ENCODE measurements at regions not wholly inside any gene's neighbourhood (a gene's known extent, or its start where the extent isn't known, plus 50 kb on each side); places are given as distances from the start of the nearest gene placed in this dataset.
A peak's percentile ranks its signal among the peaks of the same experiment; 100 is the strongest.

DNA sequence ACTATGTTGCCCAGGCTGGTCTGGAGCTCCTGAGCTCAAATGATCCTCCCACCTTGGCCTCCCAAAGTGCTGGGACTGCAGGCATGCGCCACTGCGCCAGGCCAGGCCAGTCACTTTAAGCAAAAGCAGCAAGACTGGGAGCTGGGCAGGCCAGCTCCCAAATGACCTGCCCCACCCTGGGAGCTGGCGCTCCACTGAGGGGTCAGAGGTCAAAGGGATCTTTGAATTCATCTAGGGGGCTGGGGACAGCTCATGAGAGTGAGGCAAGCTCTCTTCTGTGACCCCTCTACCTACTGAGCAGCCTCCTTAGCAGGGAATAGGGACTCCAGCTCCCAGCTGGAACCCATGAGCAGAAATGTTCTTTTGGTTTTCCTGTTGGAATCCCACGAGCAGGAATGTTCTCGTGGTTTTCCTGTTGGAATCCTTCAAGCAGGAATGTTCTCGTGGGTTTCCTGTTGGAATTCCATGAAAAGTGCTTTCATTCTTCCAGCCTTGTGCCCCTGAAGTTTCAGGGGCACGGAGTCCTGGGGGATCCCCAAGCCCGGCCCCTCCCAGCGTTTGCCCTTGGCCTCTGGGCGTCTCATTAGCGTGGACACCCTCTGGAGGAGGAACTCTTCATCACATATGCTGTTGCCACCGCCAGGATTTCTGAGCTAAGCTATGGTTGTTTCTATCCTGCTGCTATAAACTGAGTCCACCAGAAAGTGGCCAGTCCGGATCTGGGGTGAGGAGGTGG, 162.0 kb upstream of the HAAO start (continued):
- TF ChIP-seq, protein P1, sequence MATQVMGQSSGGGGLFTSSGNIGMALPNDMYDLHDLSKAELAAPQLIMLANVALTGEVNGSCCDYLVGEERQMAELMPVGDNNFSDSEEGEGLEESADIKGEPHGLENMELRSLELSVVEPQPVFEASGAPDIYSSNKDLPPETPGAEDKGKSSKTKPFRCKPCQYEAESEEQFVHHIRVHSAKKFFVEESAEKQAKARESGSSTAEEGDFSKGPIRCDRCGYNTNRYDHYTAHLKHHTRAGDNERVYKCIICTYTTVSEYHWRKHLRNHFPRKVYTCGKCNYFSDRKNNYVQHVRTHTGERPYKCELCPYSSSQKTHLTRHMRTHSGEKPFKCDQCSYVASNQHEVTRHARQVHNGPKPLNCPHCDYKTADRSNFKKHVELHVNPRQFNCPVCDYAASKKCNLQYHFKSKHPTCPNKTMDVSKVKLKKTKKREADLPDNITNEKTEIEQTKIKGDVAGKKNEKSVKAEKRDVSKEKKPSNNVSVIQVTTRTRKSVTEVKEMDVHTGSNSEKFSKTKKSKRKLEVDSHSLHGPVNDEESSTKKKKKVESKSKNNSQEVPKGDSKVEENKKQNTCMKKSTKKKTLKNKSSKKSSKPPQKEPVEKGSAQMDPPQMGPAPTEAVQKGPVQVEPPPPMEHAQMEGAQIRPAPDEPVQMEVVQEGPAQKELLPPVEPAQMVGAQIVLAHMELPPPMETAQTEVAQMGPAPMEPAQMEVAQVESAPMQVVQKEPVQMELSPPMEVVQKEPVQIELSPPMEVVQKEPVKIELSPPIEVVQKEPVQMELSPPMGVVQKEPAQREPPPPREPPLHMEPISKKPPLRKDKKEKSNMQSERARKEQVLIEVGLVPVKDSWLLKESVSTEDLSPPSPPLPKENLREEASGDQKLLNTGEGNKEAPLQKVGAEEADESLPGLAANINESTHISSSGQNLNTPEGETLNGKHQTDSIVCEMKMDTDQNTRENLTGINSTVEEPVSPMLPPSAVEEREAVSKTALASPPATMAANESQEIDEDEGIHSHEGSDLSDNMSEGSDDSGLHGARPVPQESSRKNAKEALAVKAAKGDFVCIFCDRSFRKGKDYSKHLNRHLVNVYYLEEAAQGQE (IDR thresholded peaks at IDR 0.05; ENCODE audit: unreplicated experiment): no peak
- TF ChIP-seq, protein P2, sequence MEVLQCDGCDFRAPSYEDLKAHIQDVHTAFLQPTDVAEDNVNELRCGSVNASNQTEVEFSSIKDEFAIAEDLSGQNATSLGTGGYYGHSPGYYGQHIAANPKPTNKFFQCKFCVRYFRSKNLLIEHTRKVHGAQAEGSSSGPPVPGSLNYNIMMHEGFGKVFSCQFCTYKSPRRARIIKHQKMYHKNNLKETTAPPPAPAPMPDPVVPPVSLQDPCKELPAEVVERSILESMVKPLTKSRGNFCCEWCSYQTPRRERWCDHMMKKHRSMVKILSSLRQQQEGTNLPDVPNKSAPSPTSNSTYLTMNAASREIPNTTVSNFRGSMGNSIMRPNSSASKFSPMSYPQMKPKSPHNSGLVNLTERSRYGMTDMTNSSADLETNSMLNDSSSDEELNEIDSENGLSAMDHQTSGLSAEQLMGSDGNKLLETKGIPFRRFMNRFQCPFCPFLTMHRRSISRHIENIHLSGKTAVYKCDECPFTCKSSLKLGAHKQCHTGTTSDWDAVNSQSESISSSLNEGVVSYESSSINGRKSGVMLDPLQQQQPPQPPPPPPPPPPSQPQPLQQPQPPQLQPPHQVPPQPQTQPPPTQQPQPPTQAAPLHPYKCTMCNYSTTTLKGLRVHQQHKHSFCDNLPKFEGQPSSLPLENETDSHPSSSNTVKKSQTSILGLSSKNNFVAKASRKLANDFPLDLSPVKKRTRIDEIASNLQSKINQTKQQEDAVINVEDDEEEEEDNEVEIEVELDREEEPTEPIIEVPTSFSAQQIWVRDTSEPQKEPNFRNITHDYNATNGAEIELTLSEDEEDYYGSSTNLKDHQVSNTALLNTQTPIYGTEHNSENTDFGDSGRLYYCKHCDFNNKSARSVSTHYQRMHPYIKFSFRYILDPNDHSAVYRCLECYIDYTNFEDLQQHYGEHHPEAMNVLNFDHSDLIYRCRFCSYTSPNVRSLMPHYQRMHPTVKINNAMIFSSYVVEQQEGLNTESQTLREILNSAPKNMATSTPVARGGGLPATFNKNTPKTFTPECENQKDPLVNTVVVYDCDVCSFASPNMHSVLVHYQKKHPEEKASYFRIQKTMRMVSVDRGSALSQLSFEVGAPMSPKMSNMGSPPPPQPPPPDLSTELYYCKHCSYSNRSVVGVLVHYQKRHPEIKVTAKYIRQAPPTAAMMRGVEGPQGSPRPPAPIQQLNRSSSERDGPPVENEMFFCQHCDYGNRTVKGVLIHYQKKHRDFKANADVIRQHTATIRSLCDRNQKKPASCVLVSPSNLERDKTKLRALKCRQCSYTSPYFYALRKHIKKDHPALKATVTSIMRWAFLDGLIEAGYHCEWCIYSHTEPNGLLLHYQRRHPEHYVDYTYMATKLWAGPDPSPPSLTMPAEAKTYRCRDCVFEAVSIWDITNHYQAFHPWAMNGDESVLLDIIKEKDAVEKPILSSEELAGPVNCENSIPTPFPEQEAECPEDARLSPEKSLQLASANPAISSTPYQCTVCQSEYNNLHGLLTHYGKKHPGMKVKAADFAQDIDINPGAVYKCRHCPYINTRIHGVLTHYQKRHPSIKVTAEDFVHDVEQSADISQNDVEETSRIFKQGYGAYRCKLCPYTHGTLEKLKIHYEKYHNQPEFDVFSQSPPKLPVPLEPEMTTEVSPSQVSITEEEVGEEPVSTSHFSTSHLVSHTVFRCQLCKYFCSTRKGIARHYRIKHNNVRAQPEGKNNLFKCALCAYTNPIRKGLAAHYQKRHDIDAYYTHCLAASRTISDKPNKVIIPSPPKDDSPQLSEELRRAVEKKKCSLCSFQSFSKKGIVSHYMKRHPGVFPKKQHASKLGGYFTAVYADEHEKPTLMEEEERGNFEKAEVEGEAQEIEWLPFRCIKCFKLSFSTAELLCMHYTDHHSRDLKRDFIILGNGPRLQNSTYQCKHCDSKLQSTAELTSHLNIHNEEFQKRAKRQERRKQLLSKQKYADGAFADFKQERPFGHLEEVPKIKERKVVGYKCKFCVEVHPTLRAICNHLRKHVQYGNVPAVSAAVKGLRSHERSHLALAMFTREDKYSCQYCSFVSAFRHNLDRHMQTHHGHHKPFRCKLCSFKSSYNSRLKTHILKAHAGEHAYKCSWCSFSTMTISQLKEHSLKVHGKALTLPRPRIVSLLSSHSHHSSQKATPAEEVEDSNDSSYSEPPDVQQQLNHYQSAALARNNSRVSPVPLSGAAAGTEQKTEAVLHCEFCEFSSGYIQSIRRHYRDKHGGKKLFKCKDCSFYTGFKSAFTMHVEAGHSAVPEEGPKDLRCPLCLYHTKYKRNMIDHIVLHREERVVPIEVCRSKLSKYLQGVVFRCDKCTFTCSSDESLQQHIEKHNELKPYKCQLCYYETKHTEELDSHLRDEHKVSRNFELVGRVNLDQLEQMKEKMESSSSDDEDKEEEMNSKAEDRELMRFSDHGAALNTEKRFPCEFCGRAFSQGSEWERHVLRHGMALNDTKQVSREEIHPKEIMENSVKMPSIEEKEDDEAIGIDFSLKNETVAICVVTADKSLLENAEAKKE (CRISPR knock-in tag; IDR thresholded peaks at IDR 0.05): no peak
- TF ChIP-seq ZNF114 (CRISPR knock-in tag; IDR thresholded peaks at IDR 0.05): no peak
- TF ChIP-seq POLR2AphosphoS5 (IDR thresholded peaks at IDR 0.05; ENCODE audit: low read depth): no peak

DNA sequence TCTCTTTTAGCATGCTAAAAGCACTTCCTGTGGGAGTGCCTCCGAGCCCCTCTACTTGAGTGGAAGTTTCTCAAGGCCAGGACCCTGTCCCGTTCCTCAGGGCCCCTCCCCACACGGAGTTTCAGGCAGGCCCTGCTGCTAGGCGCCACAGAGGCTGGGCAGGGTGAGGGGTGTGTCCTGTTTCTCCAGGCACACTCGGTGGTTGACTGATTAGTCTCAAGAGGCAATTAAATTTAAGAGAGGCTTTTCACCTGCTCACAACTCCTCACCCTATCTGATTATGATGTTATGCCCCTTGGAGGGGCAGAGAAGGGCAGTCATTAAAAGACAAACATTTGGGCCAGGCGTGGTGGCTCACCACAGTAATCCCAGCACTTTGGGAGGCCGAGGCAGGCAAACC, 160.8 kb upstream of the HAAO start:
- H3K4me1 ChIP-seq (ENCODE audit: insufficient read depth): peaks cover 22% of the 10 kb centered on the region
- no peak overlapping the region for H3K4me3 Mint-ChIP-seq
- no peak overlapping the region for H3K27ac ChIP-seq (ENCODE audit: low read depth)
- no peak overlapping the region for H3K4me3 ChIP-seq
- no peaks in the 10 kb centered on the region for H3K36me3 ChIP-seq (ENCODE audit: insufficient read depth)
- no peaks in the 10 kb centered on the region for H4K20me1 ChIP-seq (replicated peaks; ENCODE audit: insufficient read depth)
- no peaks in the 10 kb centered on the region; the same call in 1 of the 2 replicates for H3K9me2 ChIP-seq (ENCODE audit: insufficient read depth)
- H3K4me2 ChIP-seq: no peak overlapping the region
- DNase-seq (ENCODE audit: low spot score) (no peak), ATAC-seq (no peak; the same call in 2 of the 3 replicates)
- H3K79me2 ChIP-seq (replicated peaks; ENCODE audit: insufficient read depth): no peaks in the 10 kb centered on the region
- H3K9me3 Mint-ChIP-seq: peaks cover 4% of the 10 kb centered on the region; the same call in 1 of the 3 replicates
- peaks cover 3% of the 10 kb centered on the region; the same call in 1 of the 3 replicates for H3K36me3 Mint-ChIP-seq (ENCODE audit: low read depth)
- no peaks in the 10 kb centered on the region for H3F3A ChIP-seq (replicated peaks; ENCODE audit: low read depth)
- H3K4me1 Mint-ChIP-seq: peaks cover 26% of the 10 kb centered on the region
- H3K27me3 Mint-ChIP-seq (ENCODE audit: insufficient read depth, low read depth, poor library complexity): peaks cover 15% of the 10 kb centered on the region
- H3K27me3 ChIP-seq (ENCODE audit: insufficient read depth): no peaks in the 10 kb centered on the region
- no peak overlapping the region for H3K27ac Mint-ChIP-seq
- peak overlapping the region; percentile 69 for H2AFZ ChIP-seq
- TF ChIP-seq NANOG (IDR thresholded peaks at IDR 0.05; ENCODE audit: borderline replicate concordance) (no peak), ZNF114 (CRISPR knock-in tag; IDR thresholded peaks at IDR 0.05) (no peak), STAT1 (IDR thresholded peaks at IDR 0.05; ENCODE audit: unreplicated experiment) (no peak)

Data from GM23338 (cell line).